H9 (cell line): ENCODE measurements at regions not wholly inside any gene's neighbourhood (a gene's known extent, or its start where the extent isn't known, plus 50 kb on each side); places are given as distances from the start of the nearest gene placed in this dataset.

Experiments
- DNase-seq: peaks from one replicate; pipeline ENCODE4 v3.0.0-alpha.2; 2017
- H2AFZ ChIP-seq: one replicate; pipeline ENCODE4 v1.6.1; 2013; ENCODE audit warnings: mild to moderate bottlenecking, low read length, control low read depth, moderate library complexity
- H2AK5ac ChIP-seq: 2 replicates; pipeline ENCODE4 v1.6.1; 2013; ENCODE audit warnings: low read length, control low read depth, mixed read lengths; ENCODE audit not compliant: insufficient read length
- H2BK120ac ChIP-seq: one replicate; pipeline ENCODE4 v1.6.1; 2013; ENCODE audit warnings: low read depth, mild to moderate bottlenecking, low read length, control low read depth, inconsistent platforms; ENCODE audit not compliant: poor library complexity, severe bottlenecking
- H2BK12ac ChIP-seq: 2 replicates; pipeline ENCODE4 v1.6.1; 2013; ENCODE audit warnings: low read length, control low read depth, mixed read lengths, low read depth; ENCODE audit not compliant: insufficient read length
- H2BK15ac ChIP-seq: 2 replicates; pipeline ENCODE4 v1.6.1; 2013; ENCODE audit warnings: low read depth, low read length, control low read depth
- H2BK20ac ChIP-seq: one replicate; pipeline ENCODE4 v1.6.1; 2013; ENCODE audit warnings: low read depth, mild to moderate bottlenecking, low read length, control low read depth, inconsistent platforms; ENCODE audit not compliant: poor library complexity, severe bottlenecking
- H2BK5ac ChIP-seq: 2 replicates; pipeline ENCODE4 v1.6.1; 2013; ENCODE audit warnings: low read length, control low read depth, mixed read lengths; ENCODE audit not compliant: insufficient read length
- H3K14ac ChIP-seq: 2 replicates; pipeline ENCODE4 v1.6.1; 2013; ENCODE audit warnings: low read length, control low read depth; ENCODE audit not compliant: insufficient read depth
- H3K18ac ChIP-seq: 2 replicates; pipeline ENCODE4 v1.6.1; 2013; ENCODE audit warnings: low read depth, mild to moderate bottlenecking, mixed read lengths, low read length, control low read depth; ENCODE audit not compliant: insufficient read length
- H3K23ac ChIP-seq: 2 replicates; pipeline ENCODE4 v1.6.1; 2013; ENCODE audit warnings: low read length, control low read depth, mixed read lengths, low read depth; ENCODE audit not compliant: insufficient read length
- H3K23me2 ChIP-seq: 2 replicates; pipeline ENCODE4 v1.6.1; 2013; ENCODE audit warnings: low read depth, mild to moderate bottlenecking, mixed read lengths, low read length, control low read depth; ENCODE audit not compliant: insufficient read length, poor library complexity, severe bottlenecking
- H3K27ac ChIP-seq: 2 replicates; pipeline ENCODE4 v1.5.1; 2013; ENCODE audit warnings: low read length, control low read depth, mixed read lengths, low read depth; ENCODE audit not compliant: insufficient read length
- H3K27me3 ChIP-seq: 2 replicates; pipeline ENCODE4 v1.6.1; 2013; ENCODE audit warnings: low read length, control low read depth, inconsistent platforms; ENCODE audit not compliant: insufficient read depth
- H3K4ac ChIP-seq: 2 replicates; pipeline ENCODE4 v1.6.1; 2013; ENCODE audit warnings: low read depth, mild to moderate bottlenecking, control low read depth, inconsistent platforms, low read length, moderate library complexity
- H3K4me1 ChIP-seq: 2 replicates; pipeline ENCODE4 v1.6.1; 2013; ENCODE audit warnings: low read length, control low read depth, inconsistent platforms; ENCODE audit not compliant: insufficient read depth
- H3K4me2 ChIP-seq: 2 replicates; pipeline ENCODE4 v1.6.1; 2013; ENCODE audit warnings: low read length, control low read depth, mixed read lengths; ENCODE audit not compliant: insufficient read length, insufficient read depth
- H3K56ac ChIP-seq: 2 replicates; pipeline ENCODE4 v1.6.1; 2013; ENCODE audit warnings: low read depth, mild to moderate bottlenecking, mixed read lengths, low read length, control low read depth; ENCODE audit not compliant: insufficient read length
- H3K79me1 ChIP-seq: 2 replicates; pipeline ENCODE4 v1.6.1; 2013; ENCODE audit warnings: low read depth, mild to moderate bottlenecking, moderate library complexity, low read length, control low read depth, inconsistent platforms; ENCODE audit not compliant: insufficient read depth, poor library complexity, severe bottlenecking
- H3K79me2 ChIP-seq: 2 replicates; pipeline ENCODE4 v1.6.1; 2013; ENCODE audit warnings: low read length, control low read depth, inconsistent platforms; ENCODE audit not compliant: insufficient read depth
- H3K9ac ChIP-seq: 2 replicates; pipeline ENCODE4 v1.6.1; 2013; ENCODE audit warnings: low read length, control low read depth, mixed read lengths; ENCODE audit not compliant: insufficient read length; ENCODE audit errors: extremely low read depth
- H3K9me3 ChIP-seq: one replicate; pipeline ENCODE4 v1.6.1; 2013; ENCODE audit warnings: low read depth, low read length, inconsistent platforms; ENCODE audit not compliant: control insufficient read depth
- H3T11ph ChIP-seq: one replicate; pipeline ENCODE4 v1.6.1; 2013; ENCODE audit warnings: mild to moderate bottlenecking, low read length, control low read depth, inconsistent platforms
- H4K20me1 ChIP-seq: one replicate; pipeline ENCODE4 v1.6.1; 2013; ENCODE audit not compliant: control insufficient read depth, insufficient read length, insufficient read depth
- H4K5ac ChIP-seq: 2 replicates; pipeline ENCODE4 v1.6.1; 2013; ENCODE audit warnings: low read depth, mild to moderate bottlenecking, mixed read lengths, low read length, control low read depth; ENCODE audit not compliant: insufficient read length
- H4K8ac ChIP-seq: replicated peaks from 2 replicates; pipeline ENCODE4 v1.6.1; 2013; ENCODE audit warnings: low read length, control low read depth, mixed read lengths, low read depth; ENCODE audit not compliant: insufficient read length
- H4K91ac ChIP-seq: 2 replicates; pipeline ENCODE4 v1.6.1; 2013; ENCODE audit warnings: low read depth, mild to moderate bottlenecking, moderate library complexity, mixed read lengths, low read length, control low read depth; ENCODE audit not compliant: insufficient read length
- H3K27ac Mint-ChIP-seq, 3 experiments: 2 replicates in 2 of 3; 3 replicates in 1 of 3; pipeline ENCODE4 v1.8.0; 2020 to 2021; ENCODE audit warnings: mixed read lengths in 3 of 3, mild to moderate bottlenecking in 1 of 3, moderate library complexity in 1 of 3
- H3K27me3 Mint-ChIP-seq: 2 replicates; pipeline ENCODE4 v1.8.0; 2021; ENCODE audit warnings: low read depth, mild to moderate bottlenecking, moderate library complexity, mixed read lengths
- H3K36me3 Mint-ChIP-seq, 3 experiments: 2 replicates in 2 of 3; 3 replicates in 1 of 3; pipeline ENCODE4 v1.8.0; 2020 to 2021; ENCODE audit warnings: low read depth in 3 of 3, mixed read lengths in 3 of 3; ENCODE audit not compliant: insufficient read depth in 1 of 3
- H3K4me1 Mint-ChIP-seq, 2 experiments: 2 replicates each; pipeline ENCODE4 v1.8.0; 2020; ENCODE audit warnings: mixed read lengths in 2 of 2
- H3K4me3 Mint-ChIP-seq, 2 experiments: 2 replicates in 1 of 2; 3 replicates in 1 of 2; pipeline ENCODE4 v1.8.0; 2020 to 2021; ENCODE audit warnings: mild to moderate bottlenecking in 2 of 2, mixed read lengths in 2 of 2, moderate library complexity in 1 of 2
- H3K9me3 Mint-ChIP-seq, 2 experiments: 2 replicates in 1 of 2; 3 replicates in 1 of 2; pipeline ENCODE4 v1.8.0; 2020; ENCODE audit warnings: mild to moderate bottlenecking in 2 of 2, mixed read lengths in 2 of 2, moderate library complexity in 1 of 2
- CTCF ChIP-seq: fragments of 200-600 bp; sonication (generic); conservative IDR thresholded peaks from 3 replicates; pipeline ENCODE4 v1.8.0; 2021; ENCODE audit warnings: antibody characterized with exemption, mild to moderate bottlenecking
- WGBS: extraction: QIAGEN DNeasy Blood & Tissue Kit; methylation state at CpG from one replicate; pipeline ENCODE4 v1.1.7; 2013; ENCODE audit warnings: missing lambda C conversion rate, low lambda C conversion rate, mixed read lengths; ENCODE audit not compliant: insufficient read length; ENCODE audit errors: extremely low coverage; 5-methylcytosine and 5-hydroxymethylcytosine counted together

- Mint-ChIP-seq H3K4me3 (0 out of 5 replicates have a peak overlapping the region, but pooled peaks of 1 of the 2 experiments have one; percentile 16), H3K27me3 (no peaks in the 10 kb centered on the region), H3K9me3 (no peaks in the 10 kb centered on the region; a peak in 1 of 5 replicates), H3K27ac (peak overlapping the region in 2 of 3 experiments; percentile 12 to 13; a peak in 3 of 7 replicates), H3K36me3 (no peaks in the 10 kb centered on the region; a peak in 1 of 7 replicates), H3K4me1 (peaks cover 26 to 29% of the 10 kb centered on the region in 2 experiments)
- no peak for TF ChIP-seq CTCF
- H3K4ac ChIP-seq = no peak overlapping the region
- no peak overlapping the region for H2BK20ac ChIP-seq
- H3K56ac ChIP-seq = no peak overlapping the region
- WGBS = no CpG with 5 or more reads among the region's 4 CpGs
- H3K79me2 ChIP-seq = no peaks in the 10 kb centered on the region
- H2BK5ac ChIP-seq = no peak overlapping the region
- H3K9ac ChIP-seq = no peak overlapping the region
- no peak overlapping the region for H4K8ac ChIP-seq
- H4K91ac ChIP-seq = no peak overlapping the region
- H3K27me3 ChIP-seq = no peaks in the 10 kb centered on the region
- H3K4me1 ChIP-seq = peaks cover 10% of the 10 kb centered on the region
- no peak overlapping the region for H3K4me2 ChIP-seq
- H3K79me1 ChIP-seq = no peaks in the 10 kb centered on the region
- no peaks in the 10 kb centered on the region for H4K20me1 ChIP-seq
- no peak overlapping the region for H2BK120ac ChIP-seq
- H3T11ph ChIP-seq = no peak overlapping the region
- no peak overlapping the region for H4K5ac ChIP-seq
- no peak overlapping the region for H2AK5ac ChIP-seq
- no peak overlapping the region for H2BK15ac ChIP-seq
- no peak overlapping the region for H2AFZ ChIP-seq
- H3K14ac ChIP-seq = no peak overlapping the region
- DNase-seq = no peak
- H2BK12ac ChIP-seq = no peak overlapping the region
- H3K23ac ChIP-seq = no peak overlapping the region
- no peak overlapping the region for H3K27ac ChIP-seq
- no peaks in the 10 kb centered on the region for H3K23me2 ChIP-seq
- no peaks in the 10 kb centered on the region for H3K9me3 ChIP-seq
- no peak overlapping the region for H3K18ac ChIP-seq
These were observed 130.1 kb upstream of the DOK5 start for GRCh38 chr20:54345301-54345724.
